Upper lobe of left lung (tissue), 6 donors: ENCODE measurements at regions not wholly inside any gene's neighbourhood (a gene's known extent, or its start where the extent isn't known, plus 50 kb on each side); places are given as distances from the start of the nearest gene placed in this dataset.
"Not testable (repeated sequence)": the region's sequence is repeated elsewhere in the genome, so short reads cannot be mapped to it uniquely, and the experiment has no call there.

Source experiments
- ATAC-seq, 2 donors: fragments of 200-7000 bp; cut with Tn5 transposase; one replicate each; pipeline ENCODE4 v1.9.1; 2022; ENCODE audit warnings: mild to moderate bottlenecking in 2 of 2, moderate library complexity in 2 of 2; ENCODE audit not compliant: low FRiP score in 2 of 2
- DNase-seq, 2 donors: peaks; one replicate each; pipeline ENCODE4 v3.0.0-alpha.2; 2019 to 2020
- H3K27ac ChIP-seq, 4 donors: fragments of 200-600 bp; sonication (generic); one replicate each; pipeline ENCODE4 v1.5.1; 2016 to 2019
- H3K27me3 ChIP-seq, 4 donors: fragments of 200-600 bp; sonication (generic); one replicate each; pipeline ENCODE4 v1.5.1; 2017 to 2019
- H3K36me3 ChIP-seq, 4 donors: fragments of 200-600 bp; sonication (generic); one replicate each; pipeline ENCODE4 v1.5.1; 2016 to 2019
- H3K4me1 ChIP-seq, 4 donors: fragments of 200-600 bp; sonication (generic); one replicate each; pipeline ENCODE4 v1.5.1; 2018 to 2019
- H3K4me3 ChIP-seq, 4 donors: fragments of 200-600 bp; sonication (generic); one replicate each; pipeline ENCODE4 v1.5.1; 2017 to 2019; ENCODE audit warnings: mild to moderate bottlenecking in 2 of 4, moderate library complexity in 1 of 4
- H3K9me3 ChIP-seq, 4 donors: fragments of 200-600 bp; sonication (generic); one replicate each; pipeline ENCODE4 v1.5.1; 2018 to 2019
- CTCF ChIP-seq, 6 experiments: fragments of 450-650 bp in 4 of 6; fragments of 200-600 bp in 2 of 6; sonication (generic) in 2 of 6; IDR thresholded peaks; one replicate each; pipeline ENCODE4 v1.5.1; 2016 to 2019; ENCODE audit warnings: antibody characterized with exemption in 6 of 6
- EP300 ChIP-seq, 4 donors: sonication (generic); formaldehyde crosslinking; IDR thresholded peaks; one replicate each; pipeline ENCODE4 v1.5.1; 2017; ENCODE audit warnings: antibody characterized with exemption in 4 of 4, control low read depth in 2 of 4
- POLR2A ChIP-seq, 4 donors: fragments of 450-650 bp; IDR thresholded peaks; one replicate each; pipeline ENCODE4 v1.5.1; 2016 to 2017; ENCODE audit warnings: antibody characterized with exemption in 4 of 4, mild to moderate bottlenecking in 2 of 4
- POLR2AphosphoS5 ChIP-seq, 2 donors: sonication (generic); formaldehyde crosslinking; IDR thresholded peaks; one replicate each; pipeline ENCODE4 v1.5.1; 2017; ENCODE audit warnings: antibody characterized with exemption in 2 of 2
- WGBS, 2 donors: methylation state at CpG; one replicate each; pipeline ENCODE4 v1.1.5; 2017 to 2018; 5-methylcytosine and 5-hydroxymethylcytosine counted together
- donor health status: DM: no; HTN: no; CAD: no; lungs with moderate emphysema.
- donor health status: DM: no; HTN: yes; CAD: no; lungs with severe emphysema.

DNA sequence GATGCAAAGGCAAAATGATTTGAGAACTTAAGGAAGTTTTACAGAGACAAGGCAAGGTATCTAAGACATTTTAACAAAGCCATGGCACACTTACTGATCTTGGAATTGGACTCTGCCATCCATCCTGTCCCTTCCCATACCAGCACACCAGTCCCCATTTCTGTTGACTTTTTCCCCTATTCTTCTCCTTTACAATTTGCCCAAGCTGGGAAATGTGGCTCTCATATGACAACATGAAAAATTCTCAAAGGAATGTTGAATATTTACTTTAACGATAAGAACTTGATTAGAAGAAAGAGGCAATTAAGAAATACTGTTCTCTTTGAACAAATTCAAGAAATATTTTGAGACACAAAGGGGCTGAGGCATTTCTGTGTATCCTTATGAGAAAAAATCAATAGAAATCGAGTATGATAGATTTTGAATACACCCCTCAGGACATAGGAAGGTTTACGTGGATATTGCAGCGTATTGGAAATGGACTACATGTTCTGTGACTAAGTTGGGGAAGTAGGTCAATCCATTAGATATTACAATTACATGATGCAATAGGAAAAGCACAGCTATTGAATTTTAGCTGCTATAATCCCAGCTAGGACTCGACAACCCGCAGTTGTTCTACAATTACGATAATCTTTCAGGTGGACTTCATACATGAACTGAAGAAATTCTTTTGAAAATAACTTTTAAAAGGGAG, 201.6 kb downstream of the TRIB2 start:
- H3K9me3 ChIP-seq = no peaks in the 10 kb centered on the region
- H3K36me3 ChIP-seq = no peaks in the 10 kb centered on the region
- 56 to 65% methylated on average over 7 of the region's 7 CpGs for WGBS, 2 donors
- peaks cover 0 to 7% (median 1%) of the 10 kb centered on the region in 4 donors for H3K4me1 ChIP-seq
- peak overlapping the region; percentile 39 to 72 (median 62) for H3K27ac ChIP-seq
- H3K27me3 ChIP-seq = no peaks in the 10 kb centered on the region
- TF ChIP-seq POLR2AphosphoS5 (IDR thresholded peaks at IDR 0.05) = no peak
- DNase-seq = no peak
- H3K4me3 ChIP-seq = no peak overlapping the region
- peak; percentile 46 to 66 for ATAC-seq

DNA sequence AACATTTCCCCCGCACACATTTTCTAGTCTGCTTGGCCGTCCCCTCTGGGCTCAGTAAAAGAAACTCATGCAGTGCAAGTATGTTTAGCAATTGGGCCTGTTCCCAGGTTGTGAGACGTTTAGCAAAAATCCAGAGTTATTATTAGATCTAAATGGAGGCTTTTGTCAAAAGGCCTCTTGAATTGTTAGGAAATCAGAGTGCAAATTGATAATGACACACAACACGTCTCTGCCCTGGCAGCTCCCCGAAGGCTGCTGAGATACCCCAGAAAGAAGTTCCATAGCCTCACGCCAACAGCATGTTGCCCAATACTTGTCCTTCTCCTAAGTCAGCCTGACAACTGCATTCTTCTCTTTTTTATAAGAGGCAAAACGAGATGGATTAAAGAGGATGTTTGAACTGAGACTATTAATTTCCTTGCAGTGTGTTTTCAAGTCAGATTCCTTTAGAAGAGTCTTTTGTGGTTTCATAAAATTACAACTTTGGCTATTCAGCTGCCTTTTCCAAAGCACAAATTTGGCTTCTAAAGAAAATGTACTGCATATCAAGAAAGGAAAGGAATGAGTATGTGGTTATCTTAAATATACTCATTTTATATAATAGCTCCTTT, 202.2 kb downstream of the TRIB2 start:
- no peaks in the 10 kb centered on the region for H3K9me3 ChIP-seq
- WGBS, 2 donors = 43 to 46% methylated on average over 7 of the region's 7 CpGs
- H3K27me3 ChIP-seq = no peaks in the 10 kb centered on the region
- peaks cover 0 to 7% (median 1%) of the 10 kb centered on the region in 4 donors for H3K4me1 ChIP-seq
- no peaks in the 10 kb centered on the region for H3K36me3 ChIP-seq
- peak in 1 of 2 donors; percentile 42 for DNase-seq
- H3K27ac ChIP-seq = peak overlapping the region; percentile 39 to 72 (median 62)
- peak; percentile 77 to 85 for ATAC-seq
- no peak for TF ChIP-seq EP300 (IDR thresholded peaks at IDR 0.05)
- TF ChIP-seq POLR2AphosphoS5 (IDR thresholded peaks at IDR 0.05) = peak; percentile 47 to 68
- TF ChIP-seq CTCF (IDR thresholded peaks at IDR 0.05) = no peak
- no peak overlapping the region for H3K4me3 ChIP-seq

DNA sequence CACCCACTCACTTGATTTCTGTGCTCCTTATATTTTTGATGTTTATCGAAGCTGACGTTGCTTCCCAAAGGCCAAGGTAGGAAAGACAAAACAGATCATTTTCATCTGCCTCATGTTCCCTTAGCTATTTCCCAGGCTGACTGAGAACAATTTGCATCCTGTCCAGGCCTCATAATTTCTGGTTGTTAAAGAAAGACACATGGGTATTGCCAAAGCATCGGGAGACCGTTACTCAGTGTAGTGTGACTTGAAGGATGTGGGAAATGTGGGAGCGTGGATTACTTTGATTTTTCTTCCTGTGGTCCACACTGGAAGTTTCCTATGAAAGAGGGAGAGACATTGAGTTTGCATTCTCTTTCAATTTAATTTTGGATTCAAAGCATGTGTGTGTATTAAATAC, 204.6 kb downstream of the TRIB2 start:
- peaks cover 0 to 7% (median 1%) of the 10 kb centered on the region in 4 donors for H3K4me1 ChIP-seq
- TF ChIP-seq POLR2A (IDR thresholded peaks at IDR 0.05) (no peak), EP300 (IDR thresholded peaks at IDR 0.05) (no peak), CTCF (IDR thresholded peaks at IDR 0.05) (no peak), POLR2AphosphoS5 (IDR thresholded peaks at IDR 0.05) (no peak)
- no peak overlapping the region for H3K27ac ChIP-seq
- no peak overlapping the region for H3K4me3 ChIP-seq
- DNase-seq = no peak
- ATAC-seq = no peak
- no peaks in the 10 kb centered on the region for H3K27me3 ChIP-seq
- no peaks in the 10 kb centered on the region for H3K9me3 ChIP-seq
- H3K36me3 ChIP-seq = no peaks in the 10 kb centered on the region
- WGBS, 2 donors = 79 to 88% methylated on average over 5 of the region's 5 CpGs

DNA sequence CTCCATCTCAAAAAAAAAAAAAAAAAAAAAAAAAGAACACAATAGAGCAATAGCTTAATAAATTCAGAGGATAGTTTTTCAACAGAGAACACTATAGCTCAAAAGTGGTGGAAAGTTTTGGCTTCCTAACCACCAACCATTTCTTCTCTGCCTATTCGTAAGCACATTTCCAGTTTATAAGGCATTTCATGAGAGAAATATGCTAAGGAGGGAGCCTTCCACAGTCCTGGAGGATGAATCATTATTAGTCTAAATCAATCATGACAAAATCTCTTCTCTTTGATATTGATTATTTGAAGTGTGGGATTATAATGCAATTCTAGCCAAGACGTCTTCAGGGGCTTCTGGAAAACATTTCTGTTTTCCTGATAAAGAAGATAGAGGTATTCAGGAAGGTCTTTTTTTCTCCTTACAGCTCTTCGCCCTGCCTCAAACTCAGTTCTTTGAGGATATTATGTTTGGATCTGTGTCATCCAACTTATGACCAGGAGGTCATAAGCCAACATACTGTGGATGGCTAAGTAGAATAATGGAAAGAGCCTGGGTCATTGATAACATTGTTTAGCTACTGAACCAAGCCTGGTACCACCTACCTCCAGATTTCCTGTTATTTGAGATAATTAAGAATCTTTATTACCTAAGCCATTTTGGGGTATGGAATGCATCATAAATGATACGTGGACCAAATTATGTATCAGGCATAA, 207.3 kb downstream of the TRIB2 start:
- ATAC-seq (no peak), DNase-seq (no peak)
- H3K36me3 ChIP-seq = no peaks in the 10 kb centered on the region
- WGBS, 2 donors = 88 to 90% methylated on average over 4 of the region's 4 CpGs
- H3K9me3 ChIP-seq = no peaks in the 10 kb centered on the region
- no peaks in the 10 kb centered on the region for H3K27me3 ChIP-seq
- no peak overlapping the region for H3K4me3 ChIP-seq
- H3K4me1 ChIP-seq = peaks cover 0 to 5% (median 0%) of the 10 kb centered on the region in 4 donors
- TF ChIP-seq POLR2AphosphoS5 (IDR thresholded peaks at IDR 0.05) (no peak), POLR2A (IDR thresholded peaks at IDR 0.05) (no peak), CTCF (IDR thresholded peaks at IDR 0.05) (no peak)
- H3K27ac ChIP-seq = no peak overlapping the region

- H3K27ac ChIP-seq, H3K27me3 ChIP-seq, ATAC-seq, H3K4me3 ChIP-seq, H3K4me1 ChIP-seq, H3K9me3 ChIP-seq, H3K36me3 ChIP-seq: not testable (repeated sequence)
- WGBS, 2 donors = 96 to 98% methylated on average over 10 to 37 of the region's 37 CpGs
- DNase-seq = peak in 1 of 2 donors; percentile 61
Measured at GRCh38 chr2:12926641-12927040, 209.9 kb downstream of the TRIB2 start.
